ENCODE measurements at regions not wholly inside any gene's neighbourhood (a gene's known extent, or its start where the extent isn't known, plus 50 kb on each side); places are given as distances from the start of the nearest gene placed in this dataset.

DNA sequence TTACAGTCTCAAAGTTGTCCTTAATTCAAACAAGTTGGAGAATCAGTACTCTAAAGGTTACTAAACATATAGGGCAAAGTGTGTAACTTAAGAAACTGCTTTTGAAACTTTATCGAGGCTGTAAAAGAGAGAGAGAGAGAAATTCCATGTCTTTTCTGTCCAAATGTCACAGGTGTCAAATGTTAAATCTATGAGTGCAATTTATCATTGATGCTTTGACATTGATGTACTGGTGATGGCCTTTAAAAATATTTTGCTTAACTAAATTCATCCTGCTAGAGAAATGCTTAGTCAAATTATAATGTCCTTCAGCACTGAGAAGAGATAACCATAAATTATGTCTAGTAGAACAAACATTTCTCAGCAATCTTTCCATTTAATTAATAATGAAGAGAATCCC, 1602.1 kb upstream of the TMEFF2 start:
- no peak for DNase-seq

DNA sequence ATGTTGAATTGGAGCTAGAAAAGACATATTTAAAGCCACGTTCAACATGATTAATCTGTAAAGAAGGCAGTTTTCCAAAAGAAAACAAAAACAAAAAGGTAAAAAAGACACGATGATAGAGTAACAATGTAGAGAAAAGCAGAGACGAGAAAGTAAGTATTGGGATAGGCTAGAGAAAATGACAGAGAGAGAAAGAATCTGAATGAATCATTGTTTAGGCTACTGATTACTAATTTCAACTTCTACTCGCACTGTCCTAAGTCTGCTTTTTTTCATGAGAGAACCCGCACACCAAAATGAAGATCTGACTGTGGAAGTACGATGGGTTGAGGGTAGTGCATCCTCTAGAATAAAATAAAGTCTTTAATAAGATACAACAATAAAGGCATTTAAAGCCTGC, 1599.2 kb upstream of the TMEFF2 start:
- DNase-seq: no peak

DNA sequence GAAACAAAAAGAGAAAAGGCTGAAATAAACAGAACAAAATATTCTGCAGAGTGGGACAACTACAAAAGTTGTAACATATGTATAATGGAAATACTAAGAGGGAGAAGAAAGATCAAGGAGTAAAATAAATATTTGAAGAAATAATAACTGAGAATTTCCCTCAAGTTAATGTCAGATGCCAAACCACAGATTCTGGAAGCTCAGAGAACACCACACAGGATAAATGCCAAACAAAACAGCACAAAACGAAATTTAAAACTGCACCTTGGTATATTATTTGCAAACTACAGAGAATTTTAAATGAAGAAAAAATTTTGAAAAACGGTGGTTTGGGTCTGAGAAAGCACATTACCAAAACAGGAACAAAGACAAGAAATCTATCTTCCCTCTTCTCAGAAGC, 1588.9 kb upstream of the TMEFF2 start:
- DNase-seq: no peak

DNA sequence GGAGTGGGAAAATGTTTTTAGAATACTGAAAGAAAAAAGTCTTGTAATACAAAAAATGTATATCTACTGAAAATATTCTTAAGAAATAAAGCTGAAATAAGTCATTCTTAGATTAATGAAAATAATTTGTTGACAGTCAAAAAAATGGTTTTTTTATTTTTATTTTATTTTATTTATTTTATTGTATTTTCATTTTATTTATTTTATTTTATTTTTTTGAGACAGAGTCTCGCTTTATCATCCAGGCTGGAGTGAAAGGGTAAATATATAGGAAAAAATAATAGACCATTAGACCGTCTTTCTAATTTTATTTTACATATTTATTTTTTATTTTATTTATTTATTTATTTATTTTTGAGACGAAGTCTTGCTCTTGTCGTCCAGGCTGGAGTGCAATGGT, 1583.6 kb upstream of the TMEFF2 start:
- no peak for DNase-seq

DNA sequence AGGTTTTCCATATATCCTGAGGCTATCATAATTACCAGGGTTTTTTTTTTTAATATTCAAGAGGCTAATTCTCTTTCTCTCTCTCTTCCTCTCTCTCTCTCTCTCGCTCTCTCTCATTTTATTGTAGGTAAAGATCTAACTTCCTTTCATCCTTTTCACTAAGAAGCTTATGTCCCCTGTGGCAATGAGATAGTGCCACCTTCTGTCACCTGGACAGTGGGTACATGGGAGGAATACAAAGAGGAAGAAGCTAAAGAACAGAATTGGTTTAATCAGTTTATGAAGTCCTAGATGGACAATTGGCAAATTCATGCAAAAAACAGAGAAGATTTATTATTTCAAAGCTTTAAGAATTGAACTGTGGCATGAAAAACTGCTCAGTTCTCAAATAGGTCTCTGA, 1582.3 kb upstream of the TMEFF2 start:
- DNase-seq: no peak

DNA sequence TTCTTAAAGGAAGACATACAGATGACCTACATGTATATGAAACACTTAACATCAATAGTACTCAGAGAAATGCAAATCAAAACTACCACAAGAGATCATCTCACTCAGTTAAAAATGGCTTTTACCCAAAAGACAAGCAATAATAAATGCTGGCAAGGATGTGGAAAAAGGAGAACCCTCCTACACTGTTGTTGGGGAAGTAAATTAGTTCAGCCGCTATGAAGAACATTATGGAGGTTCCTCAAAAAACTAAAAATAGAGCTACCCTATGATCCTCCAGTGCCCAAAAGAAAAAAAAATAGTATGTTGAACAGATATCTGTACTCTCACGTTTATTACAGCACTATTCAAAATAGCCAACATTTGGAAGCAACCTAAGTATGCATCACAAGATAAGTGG, 1579.4 kb upstream of the TMEFF2 start:
- DNase-seq: no peak

DNA sequence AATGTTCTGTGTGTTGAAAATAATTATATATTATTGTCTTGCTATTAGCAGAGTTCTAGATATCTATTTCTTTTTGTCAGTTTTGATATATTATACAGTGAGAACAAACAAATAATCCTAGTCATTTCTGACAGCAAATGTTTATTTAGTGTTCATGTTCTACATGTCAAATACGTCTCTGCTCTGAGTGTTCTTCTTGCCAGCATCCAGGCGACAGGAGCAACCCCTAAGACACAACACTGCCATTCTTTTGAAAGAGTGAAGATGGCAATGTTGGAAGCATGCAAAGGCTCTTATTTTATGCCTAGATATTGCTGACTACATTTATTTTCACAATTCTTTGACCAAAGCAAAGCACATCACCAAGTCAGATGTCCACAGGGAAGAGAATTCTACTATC, 1556.6 kb upstream of the TMEFF2 start:
- DNase-seq: no peak

DNA sequence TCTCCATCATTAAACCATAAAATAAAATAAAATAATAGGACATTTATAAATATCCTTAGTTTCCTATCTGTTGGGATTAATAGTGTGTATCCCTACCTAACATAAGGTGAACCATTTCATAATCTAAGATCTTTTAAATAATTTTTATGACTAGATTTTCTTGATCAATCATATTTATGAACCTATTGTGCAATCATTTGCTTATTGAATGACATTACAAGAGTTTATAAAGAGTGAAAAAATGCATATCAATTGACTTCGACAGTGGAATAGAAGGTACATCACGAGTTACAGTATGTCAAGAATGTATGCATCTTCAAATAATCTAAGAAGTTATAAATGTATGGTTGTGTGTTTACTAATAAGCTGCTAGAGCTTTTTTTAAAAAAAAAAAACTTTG, 1554.8 kb upstream of the TMEFF2 start:
- DNase-seq: no peak

DNA sequence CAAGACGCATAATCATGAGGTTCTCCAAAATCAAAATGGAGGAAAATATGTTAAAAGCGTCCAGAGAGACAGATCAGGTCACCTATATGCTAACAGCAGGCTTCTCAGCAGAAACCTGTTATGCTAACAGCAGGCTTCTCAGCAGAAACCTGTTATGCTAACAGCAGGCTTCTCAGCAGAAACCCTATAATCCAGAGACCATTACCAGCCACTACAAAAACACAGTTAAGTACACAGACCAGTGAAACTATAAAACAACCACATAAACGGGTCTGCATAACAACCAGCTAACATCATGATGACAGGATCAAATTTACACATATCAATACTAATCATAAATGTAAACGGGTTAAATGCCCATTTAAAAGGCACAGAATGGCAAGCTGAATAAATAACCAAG, 1548.4 kb upstream of the TMEFF2 start:
- DNase-seq: no peak

DNA sequence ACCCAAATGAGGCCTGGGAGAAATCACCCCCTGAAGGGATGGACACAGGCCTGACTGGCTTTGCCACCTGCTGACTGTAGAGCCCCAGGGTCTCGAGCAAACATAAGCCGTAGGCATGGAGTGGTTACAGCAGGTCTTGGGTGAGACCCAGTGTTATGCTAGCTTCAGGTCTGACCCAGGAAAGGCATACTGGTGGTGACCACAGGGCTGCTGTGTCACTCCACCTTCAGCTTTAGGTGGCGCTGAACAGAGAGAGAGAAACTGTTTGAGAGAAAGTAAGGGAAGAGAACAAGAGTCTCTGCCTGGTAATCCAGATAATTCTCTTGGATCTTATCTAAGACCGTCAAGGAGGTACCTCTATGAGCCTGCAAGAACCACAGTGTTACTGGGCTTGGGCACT, 1544.2 kb upstream of the TMEFF2 start:
- DNase-seq: no peak

DNA sequence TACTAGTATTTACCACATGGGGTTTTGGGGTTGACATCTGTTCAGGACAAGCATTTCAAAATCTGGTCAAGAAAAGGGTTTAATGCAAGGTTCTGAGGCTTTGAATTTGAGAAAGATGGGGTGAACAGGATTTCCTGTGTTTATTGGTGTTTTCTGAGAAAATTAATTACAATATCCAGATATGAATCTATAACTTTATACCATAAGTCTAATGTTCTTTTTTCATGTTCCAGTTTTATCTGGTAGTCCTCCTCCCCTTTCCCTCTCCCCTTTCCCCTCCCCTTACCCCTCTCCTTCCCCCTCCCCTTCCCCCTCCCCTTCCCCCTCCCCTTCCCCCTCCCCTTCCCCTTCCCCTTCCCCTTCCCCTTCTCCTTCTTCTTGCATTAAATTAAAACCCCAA, 1518.2 kb upstream of the TMEFF2 start:
- DNase-seq: no peak

DNA sequence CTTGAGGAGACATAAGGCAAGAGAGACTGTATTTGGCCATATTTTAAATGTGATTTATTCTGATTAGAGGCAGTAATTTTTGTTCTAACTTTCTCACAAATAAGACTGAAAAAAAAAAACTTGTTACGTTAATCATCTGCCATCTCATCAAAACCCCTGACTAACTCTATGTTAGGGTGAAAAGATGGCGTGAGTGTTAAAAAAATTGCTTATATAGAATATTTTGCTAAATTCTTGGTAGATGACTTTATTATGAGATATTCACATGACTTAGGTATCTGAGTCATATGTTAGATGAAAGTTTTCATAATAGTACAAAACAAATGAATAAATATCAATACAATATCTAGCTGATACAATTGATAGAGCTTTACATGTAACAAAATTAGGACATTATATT, 1508.7 kb upstream of the TMEFF2 start:
- no peak for DNase-seq

DNA sequence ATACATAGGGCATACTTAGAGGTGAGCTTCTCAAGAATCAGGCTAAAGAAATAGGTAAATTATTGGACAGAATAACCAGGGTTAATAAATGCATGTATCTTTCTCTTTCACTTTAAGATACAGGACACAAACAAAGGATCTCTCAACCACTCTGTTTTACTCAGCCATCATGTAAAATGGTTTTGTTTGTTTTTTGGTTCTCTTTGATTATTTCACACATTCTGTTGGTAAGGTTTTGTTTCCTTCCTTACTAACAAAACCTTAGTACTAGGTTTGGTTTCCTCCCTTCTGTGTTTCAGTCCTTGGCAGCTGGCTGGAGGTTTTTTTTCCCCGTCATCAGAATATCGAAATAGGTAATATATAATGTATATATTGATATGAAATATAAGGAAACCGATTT, 1506.8 kb upstream of the TMEFF2 start:
- DNase-seq: no peak

DNA sequence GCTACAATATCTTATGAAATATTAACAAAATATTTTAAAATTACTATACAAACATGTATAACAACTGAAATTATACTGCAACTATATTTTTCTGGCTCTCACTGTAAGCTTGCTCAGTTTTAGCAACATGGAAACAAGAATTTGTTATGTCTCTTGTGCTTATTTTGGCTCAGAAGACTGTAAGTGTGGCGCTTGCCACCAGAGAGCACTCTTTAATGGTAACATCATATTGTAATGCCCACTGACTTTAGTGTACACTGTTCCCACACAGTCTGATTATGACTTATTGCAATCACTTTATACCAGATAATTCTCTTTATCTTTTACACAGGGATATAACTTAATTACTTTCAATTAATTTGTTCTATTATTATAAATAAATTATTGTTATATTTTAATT, 1500.6 kb upstream of the TMEFF2 start:
- no peak for DNase-seq

DNA sequence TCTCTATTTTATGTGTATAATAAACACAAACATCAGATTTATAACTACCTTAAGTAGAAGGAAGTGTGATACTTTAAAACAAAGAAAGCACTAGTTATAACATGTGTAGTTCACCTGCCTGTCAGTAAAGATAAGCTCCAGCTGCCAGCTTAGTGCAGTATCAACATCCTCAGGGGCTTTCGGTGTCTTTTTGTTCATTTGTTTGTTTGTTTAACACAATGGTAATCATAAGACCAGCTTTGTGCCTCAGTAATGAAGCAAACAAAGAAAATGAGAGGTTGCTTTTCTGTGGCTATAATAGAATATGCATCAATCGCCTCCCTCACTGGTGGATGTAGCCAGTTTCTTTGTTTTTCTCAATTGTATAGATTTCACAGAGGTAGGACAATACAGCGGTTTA, 1499.0 kb upstream of the TMEFF2 start:
- DNase-seq: no peak

DNA sequence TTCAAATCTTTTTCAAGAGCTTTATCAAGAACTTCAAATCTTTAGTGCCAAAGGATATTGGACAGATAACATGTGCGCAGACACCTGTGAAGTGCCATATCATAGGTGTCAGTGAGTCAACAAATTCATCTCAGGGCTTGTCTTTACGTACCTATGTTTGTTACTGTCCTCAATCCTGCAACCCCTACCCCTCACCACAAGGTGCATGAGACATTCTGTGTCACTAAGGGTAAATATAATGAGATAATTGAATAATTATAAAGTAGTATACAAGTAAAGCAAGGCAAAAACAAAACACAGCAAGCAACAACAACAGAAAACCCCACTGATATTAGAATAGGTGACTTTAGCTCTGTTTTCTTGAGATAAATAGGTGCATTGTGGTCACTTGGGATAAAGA, 1495.8 kb upstream of the TMEFF2 start:
- no peak for DNase-seq

DNA sequence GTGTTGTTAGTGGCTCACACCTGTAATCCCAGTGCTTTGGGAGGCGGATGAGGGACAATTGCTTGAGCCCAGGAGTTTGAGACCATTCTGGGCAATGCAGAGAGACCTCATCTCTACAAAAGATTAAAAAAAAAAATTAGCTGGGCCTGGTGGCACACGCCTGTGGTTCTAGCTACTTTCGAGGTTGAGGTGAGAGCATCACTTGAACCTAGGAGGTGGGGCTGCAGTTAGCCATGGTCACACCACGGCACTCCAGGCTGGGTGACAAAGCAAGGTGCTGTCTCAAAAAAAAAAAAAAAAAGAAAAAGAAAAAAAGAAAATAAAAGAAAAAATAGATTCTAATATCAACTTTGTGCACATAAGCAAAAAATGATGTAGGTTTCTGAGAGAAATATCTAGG, 1492.5 kb upstream of the TMEFF2 start:
- DNase-seq: no peak

DNA sequence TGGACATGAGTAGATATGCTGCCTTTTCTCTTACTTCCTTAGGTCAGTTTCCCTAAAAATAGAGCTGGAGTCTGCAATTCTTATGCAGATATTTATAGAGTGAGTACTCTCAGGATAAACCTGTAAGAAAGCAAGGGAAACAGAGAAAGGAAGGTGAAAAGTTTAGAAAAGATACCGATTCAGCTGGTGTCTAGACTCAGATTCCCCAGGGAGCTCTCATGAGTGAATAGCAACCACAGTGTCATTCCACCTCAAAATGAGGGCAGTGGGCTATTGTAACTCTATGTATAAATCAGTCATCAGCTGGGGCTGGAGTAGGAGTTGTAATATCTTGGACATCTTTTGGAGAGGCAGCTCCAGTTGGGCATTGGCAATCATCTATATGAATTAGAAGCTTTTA, 1485.1 kb upstream of the TMEFF2 start:
- no peak for DNase-seq

DNA sequence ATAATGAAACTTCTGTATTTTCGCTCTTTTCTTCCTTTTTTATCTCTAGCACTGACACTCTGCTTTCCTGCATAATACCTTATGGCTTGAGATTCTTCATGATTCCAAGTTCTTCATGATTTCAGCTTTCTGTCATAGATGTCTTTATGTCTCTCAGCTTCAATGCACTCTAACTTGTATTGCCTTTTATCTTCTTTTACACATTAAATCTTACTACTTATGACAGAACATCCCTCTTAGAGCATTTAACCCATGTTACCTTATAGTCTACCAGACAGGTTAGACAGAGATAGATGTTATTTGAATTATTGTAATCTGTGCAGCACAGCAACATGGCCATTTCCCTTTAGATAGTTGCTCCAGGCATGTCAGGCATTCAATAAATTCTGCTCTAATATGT, 1475.7 kb upstream of the TMEFF2 start:
- DNase-seq: no peak

DNA sequence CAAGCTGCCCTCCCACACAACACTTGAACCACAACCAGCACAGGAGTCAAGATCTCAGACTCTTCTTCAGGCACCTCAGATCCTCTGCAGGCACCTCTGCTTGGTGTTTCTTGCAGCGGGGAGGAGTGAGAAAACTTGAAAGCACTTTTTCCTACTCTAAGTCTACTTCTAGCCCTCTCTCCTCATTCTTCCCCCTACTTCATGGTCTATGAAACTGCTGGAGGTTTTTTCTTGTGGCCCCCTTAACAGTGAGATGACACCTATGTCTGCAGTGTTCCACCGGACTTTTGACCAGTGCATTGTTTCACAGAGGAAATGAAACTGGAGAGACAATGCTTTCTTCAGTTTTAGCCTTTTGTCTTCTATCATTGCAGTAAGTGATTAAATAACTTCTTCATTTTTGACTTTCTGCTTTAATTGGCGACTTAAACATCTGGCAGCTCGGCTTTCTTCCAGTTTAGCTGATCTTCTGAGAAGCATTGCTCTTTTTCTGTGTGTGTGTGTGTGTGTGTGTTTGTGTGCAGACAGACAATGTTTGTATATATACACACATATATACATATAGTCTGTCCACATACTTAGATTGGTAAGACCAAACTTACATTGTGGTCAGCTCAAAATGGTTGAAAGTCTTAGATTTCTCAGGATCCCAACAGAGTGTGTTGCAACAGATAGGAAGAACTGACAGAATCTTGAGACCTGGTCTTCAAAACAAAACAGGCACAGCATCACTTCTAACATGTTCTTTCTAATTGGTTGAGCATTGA, 1474.0 kb upstream of the TMEFF2 start:
- no peak for DNase-seq

DNA sequence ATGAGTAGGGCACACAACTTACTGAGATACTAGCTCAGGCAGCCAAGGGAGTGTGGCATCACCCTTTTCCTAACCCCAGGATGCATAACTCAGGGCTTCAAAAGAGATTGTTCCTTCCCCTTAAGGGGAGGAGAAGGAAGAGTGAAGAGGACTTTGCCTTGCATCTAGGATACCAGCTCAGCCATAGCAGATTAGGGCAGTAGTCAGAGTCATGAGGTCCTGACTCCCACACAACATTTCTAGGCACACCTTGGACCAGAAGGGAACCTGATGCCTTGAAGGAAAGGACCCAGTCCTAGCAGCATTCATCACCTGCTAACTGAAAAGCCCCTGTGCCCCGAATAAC, 1433.2 kb upstream of the TMEFF2 start:
- no peak for DNase-seq

DNA sequence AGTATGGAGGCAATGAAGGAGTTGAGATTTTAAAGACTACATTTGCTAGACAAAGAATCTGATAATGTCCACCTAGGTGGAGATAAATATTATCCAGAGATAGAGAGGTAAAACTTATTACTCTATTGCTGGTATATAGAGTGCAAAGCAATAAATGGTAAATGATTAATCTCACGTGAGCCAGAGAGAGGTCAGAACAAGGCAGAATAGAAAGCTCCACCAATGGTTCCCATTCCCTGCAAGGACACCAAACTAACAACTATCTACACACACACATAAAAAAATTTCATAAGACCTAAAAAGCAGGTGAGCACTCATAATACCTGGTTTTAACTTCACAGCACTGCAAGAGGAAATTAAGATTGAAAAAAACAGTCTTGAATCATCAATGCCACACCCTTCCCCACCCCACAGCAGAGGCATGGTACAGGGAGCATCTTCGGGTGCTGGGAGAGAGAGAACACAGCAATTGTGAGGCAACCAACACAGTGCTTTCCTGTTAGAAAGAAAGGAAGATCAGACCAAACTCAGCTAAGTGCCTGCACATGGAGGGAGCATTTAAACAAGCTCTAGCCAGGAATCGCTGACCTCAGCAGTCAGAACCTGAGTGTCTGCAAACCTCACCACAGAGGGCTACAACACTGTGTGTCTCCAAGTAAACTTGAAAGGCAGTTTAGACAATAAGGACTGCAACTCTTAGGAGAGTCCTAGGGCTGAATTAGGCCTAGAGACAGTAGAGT, 1432.6 kb upstream of the TMEFF2 start:
- no peak for DNase-seq

DNA sequence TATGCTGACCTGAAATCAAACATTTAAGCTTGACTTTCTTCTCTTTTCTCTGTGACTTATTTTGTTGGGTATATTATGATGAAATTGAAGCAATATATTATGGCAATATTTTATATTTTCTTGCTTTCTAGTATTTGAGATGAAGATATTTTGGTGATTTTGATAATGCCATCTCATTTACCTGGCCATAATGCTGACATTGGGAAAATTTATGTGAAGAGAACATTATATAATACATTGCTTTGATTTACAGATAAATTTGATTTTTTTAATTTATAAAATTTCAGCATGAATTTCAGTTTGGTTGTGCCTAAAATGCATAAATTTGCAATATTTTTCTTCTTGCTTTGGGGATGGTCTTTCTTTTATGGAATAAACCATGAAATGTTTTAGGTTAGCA, 1413.7 kb upstream of the TMEFF2 start:
- DNase-seq: no peak

DNA sequence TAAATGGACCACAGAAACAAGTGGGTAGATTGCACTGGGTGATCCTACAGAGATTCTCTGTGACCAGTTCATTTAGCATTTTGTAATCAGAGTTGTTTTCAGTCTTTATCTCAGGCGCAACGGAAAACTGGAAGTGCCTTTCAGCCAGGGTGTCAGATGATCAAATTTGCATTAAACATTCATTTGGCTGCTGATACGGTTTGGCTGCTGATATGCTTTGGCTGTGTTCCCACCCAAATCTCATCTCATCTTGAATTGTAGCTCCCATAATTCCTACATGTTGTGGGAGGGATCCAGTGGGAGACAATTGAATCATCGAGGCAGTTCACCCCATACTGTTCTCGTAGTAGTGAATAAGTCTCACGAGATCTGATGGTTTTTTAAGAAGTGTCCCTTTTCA, 1396.1 kb upstream of the TMEFF2 start:
- no peak for DNase-seq

DNA sequence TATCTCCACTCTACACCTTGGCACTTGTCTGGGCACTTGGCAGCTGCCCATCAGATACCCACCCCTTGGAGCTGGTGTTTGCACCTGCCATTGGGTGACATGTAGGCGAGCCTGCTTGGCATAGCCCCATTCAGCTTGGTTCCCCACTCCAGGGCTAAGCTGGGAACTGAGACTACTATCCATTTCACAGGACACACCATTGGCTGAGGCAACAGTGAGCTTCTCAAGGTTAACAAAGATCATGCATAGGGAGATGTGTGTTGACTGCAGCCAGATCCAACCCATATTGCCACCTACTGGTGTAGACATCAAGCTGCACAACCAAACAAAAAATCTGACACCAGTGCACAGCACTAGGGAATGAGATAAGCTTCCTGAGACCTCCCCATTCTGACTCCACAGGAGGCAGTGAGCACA, 1389.8 kb upstream of the TMEFF2 start:
- no peak for DNase-seq
